Hematopoietic multipotent progenitor cell (in vitro differentiated cells): ENCODE measurements at regions not wholly inside any gene's neighbourhood (a gene's known extent, or its start where the extent isn't known, plus 50 kb on each side); places are given as distances from the start of the nearest gene placed in this dataset.
"Not testable (repeated sequence)": the region's sequence is repeated elsewhere in the genome, so short reads cannot be mapped to it uniquely, and the experiment has no call there.

Experiments
- DNase-seq, 3 donors: peaks; one replicate each; pipeline ENCODE4 v3.0.0-alpha.2; 2011 to 2015; ENCODE audit warnings: low read depth in 2 of 3, low spot score in 2 of 3

GRCh38 chr3:72175296-72175858, 390.4 kb upstream of the PROK2 start:
- no peak for DNase-seq

- DNase-seq: no peak
Measured at GRCh38 chr3:72174890-72175289, 389.9 kb upstream of the PROK2 start.

GRCh38 chr3:72174040-72174439, 389.1 kb upstream of the PROK2 start:
- no peak for DNase-seq

- DNase-seq: no peak
Measured at GRCh38 chr3:72171946-72172345, 387.0 kb upstream of the PROK2 start.

- no peak for DNase-seq
Measured at GRCh38 chr3:72171463-72171881, 386.5 kb upstream of the PROK2 start.

GRCh38 chr3:72169561-72170472, 384.9 kb upstream of the PROK2 start:
- no peak for DNase-seq

- DNase-seq: no peak
Measured at GRCh38 chr3:72169120-72169519, 384.2 kb upstream of the PROK2 start.

DNA sequence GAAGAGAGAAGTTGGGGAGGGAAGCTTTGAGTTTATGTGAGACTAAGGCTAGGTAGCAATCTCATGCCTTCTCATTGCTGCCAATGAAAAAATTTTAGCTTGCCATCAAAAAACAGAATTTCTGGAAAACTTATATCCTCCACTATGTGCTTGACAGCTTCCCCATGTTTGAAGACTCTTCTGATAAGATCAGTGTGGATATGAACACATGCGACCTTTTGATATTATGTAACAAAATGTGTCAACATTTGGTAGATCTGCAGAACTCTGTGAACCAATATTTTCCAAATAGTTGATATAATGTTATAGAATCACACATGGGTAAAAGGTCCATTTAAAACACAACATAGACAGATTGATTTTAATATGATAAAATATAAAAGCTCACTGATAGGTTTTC, 380.9 kb upstream of the PROK2 start:
- DNase-seq: no peak

GRCh38 chr3:72165317-72165716, 380.4 kb upstream of the PROK2 start:
- no peak for DNase-seq

GRCh38 chr3:72164635-72164978, 379.7 kb upstream of the PROK2 start:
- DNase-seq: no peak

GRCh38 chr3:72163809-72164634, 379.1 kb upstream of the PROK2 start:
- peak in 2 of 3 donors; percentile 50 to 83 for DNase-seq

- DNase-seq: no peak
Measured at GRCh38 chr3:72162649-72163184, 377.8 kb upstream of the PROK2 start.

GRCh38 chr3:72161881-72162595, 377.1 kb upstream of the PROK2 start:
- DNase-seq: no peak

DNA sequence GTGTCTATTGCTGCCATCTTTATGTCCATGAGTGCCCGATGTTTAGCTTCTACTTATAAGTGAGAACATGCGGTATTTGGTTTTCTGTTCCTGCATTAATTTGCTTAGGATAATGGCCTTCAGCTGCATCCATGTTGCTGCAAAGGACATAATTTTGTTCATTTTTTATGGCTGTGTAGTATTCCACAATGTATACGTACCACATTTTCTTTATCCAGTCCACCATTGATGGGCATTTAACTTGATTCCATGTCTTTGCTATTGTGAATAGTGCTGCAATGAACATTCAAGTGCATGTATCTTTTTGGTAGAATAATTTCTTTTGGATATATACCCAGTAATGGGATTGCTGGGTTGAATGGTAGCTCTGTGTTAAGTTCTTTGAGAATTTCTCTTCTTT, 376.3 kb upstream of the PROK2 start:
- not testable (repeated sequence) for DNase-seq

DNA sequence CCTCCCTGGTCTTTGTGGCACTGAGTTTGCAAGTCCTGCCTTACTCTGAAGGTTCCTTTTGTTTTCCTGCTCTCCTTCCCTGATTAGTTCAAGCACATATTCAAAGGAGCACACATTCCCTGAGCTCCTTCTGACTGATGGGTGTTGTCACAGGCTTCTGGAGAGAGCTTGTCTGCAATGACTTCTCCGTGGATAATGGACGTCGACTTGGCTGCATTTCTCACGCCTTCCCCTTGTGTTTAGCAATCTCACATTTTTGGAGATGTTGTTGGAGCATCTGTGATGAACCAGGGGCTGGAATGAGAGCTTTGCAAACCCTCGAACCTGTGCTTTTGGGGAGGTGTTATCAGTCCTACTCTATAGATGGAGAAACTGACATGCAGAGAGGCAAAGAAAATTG, 375.4 kb upstream of the PROK2 start:
- no peak for DNase-seq

DNA sequence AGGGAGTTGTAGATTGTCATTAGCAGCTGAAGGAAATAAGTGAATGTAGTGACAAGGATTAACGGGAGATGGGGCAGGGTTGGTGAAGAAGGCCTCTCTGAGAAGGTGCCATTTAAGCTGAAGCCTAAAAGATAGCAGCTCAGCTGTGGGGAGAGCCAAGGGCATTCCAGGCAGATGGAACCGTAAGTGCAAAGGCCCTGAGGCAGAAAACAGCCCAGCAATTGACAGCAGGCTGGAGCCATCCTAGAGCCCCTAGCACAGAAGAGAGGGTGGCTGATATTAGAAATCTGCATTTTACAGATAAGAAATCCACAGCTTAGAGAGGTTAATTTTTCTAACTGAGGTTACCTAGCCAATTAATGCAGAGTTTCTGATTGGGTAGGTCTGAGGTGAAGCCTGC, 374.5 kb upstream of the PROK2 start:
- DNase-seq: no peak

GRCh38 chr3:72158639-72159326, 373.8 kb upstream of the PROK2 start:
- no peak for DNase-seq

- no peak for DNase-seq
Measured at GRCh38 chr3:72157748-72158638, 373.0 kb upstream of the PROK2 start.
